WTC11 (cell line): ENCODE measurements at regions not wholly inside any gene's neighbourhood (a gene's known extent, or its start where the extent isn't known, plus 50 kb on each side); places are given as distances from the start of the nearest gene placed in this dataset.

ENCODE experiments used
- ATAC-seq: fragments of 200-7000 bp; cut with Tn5 transposase; 2 replicates; pipeline ENCODE4 v1.10.0; 2021; ENCODE audit warnings: mild to moderate bottlenecking, moderate library complexity
- CTCF ChIA-PET: fragments of 300-600 bp; sonication (Branson Sonifier 250); formaldehyde crosslinking; loops from one replicate; lab custom pipeline; 2021; ENCODE audit warnings: antibody characterized with exemption; lab: Charles Lee
- POLR2A ChIA-PET: fragments of 350-600 bp; sonication (Branson Sonifier 250); formaldehyde crosslinking; loops from one replicate; lab custom pipeline; 2021; ENCODE audit warnings: antibody characterized with exemption; lab: Charles Lee
- DNase-seq: peaks from one replicate; pipeline ENCODE4 v3.0.0; 2021; ENCODE audit warnings: low spot score
- H3K27ac Mint-ChIP-seq: 2 replicates; pipeline ENCODE4 v1.8.0; 2021; ENCODE audit warnings: mixed read lengths
- H3K27me3 Mint-ChIP-seq: 2 replicates; pipeline ENCODE4 v1.8.0; 2021; ENCODE audit warnings: low read depth, mild to moderate bottlenecking, moderate library complexity, mixed read lengths
- H3K36me3 Mint-ChIP-seq: 2 replicates; pipeline ENCODE4 v1.8.0; 2021; ENCODE audit warnings: mixed read lengths
- H3K4me1 Mint-ChIP-seq: 2 replicates; pipeline ENCODE4 v1.8.0; 2022; ENCODE audit warnings: mixed read lengths
- H3K4me3 Mint-ChIP-seq: 2 replicates; pipeline ENCODE4 v1.8.0; 2021; ENCODE audit warnings: mild to moderate bottlenecking, moderate library complexity, mixed read lengths
- H3K9me3 Mint-ChIP-seq: 2 replicates; pipeline ENCODE4 v1.8.0; 2021; ENCODE audit warnings: mixed read lengths
- ATF1 ChIP-seq: sonication (generic); formaldehyde crosslinking; IDR thresholded peaks from 2 replicates; pipeline ENCODE4 v1.8.1; 2023; ENCODE audit warnings: mild to moderate bottlenecking, moderate library complexity, missing genetic modification reagents
- CBFB ChIP-seq: sonication (generic); formaldehyde crosslinking; IDR thresholded peaks from 2 replicates; pipeline ENCODE4 v1.8.1; 2022; ENCODE audit warnings: mild to moderate bottlenecking, low read depth, missing genetic modification reagents
- CREB1 ChIP-seq: sonication (generic); formaldehyde crosslinking; IDR thresholded peaks from 2 replicates; pipeline ENCODE4 v1.8.0; 2023; ENCODE audit warnings: mild to moderate bottlenecking, missing genetic modification reagents
- FOXJ3 ChIP-seq: sonication (generic); formaldehyde crosslinking; IDR thresholded peaks from 2 replicates; pipeline ENCODE4 v1.9.0; 2021; ENCODE audit warnings: missing genetic modification reagents, mild to moderate bottlenecking, borderline replicate concordance
- FOXK1 ChIP-seq: sonication (generic); formaldehyde crosslinking; IDR thresholded peaks from 2 replicates; pipeline ENCODE4 v1.8.0; 2022; ENCODE audit warnings: mild to moderate bottlenecking, moderate library complexity, missing genetic modification reagents
- GABPB1 ChIP-seq: sonication (generic); formaldehyde crosslinking; IDR thresholded peaks from 2 replicates; pipeline ENCODE4 v1.8.1; 2023; ENCODE audit warnings: mild to moderate bottlenecking, missing genetic modification reagents
- GTF2I ChIP-seq: fragments of 250-450 bp; sonication (Bioruptor Pico); conservative IDR thresholded peaks from 2 replicates; pipeline ENCODE4 v1.4.0; 2021; ENCODE audit warnings: mild to moderate bottlenecking
- HMGA2 ChIP-seq: fragments of 250-450 bp; sonication (Bioruptor Pico); IDR thresholded peaks from 2 replicates; pipeline ENCODE4 v1.4.0; 2021; ENCODE audit warnings: mild to moderate bottlenecking, moderate library complexity
- MXD4 ChIP-seq: fragments of 250-450 bp; sonication (Bioruptor Pico); IDR thresholded peaks from 2 replicates; pipeline ENCODE4 v1.8.0; 2021; ENCODE audit warnings: mild to moderate bottlenecking, moderate library complexity, borderline replicate concordance
- NR3C1 ChIP-seq: sonication (generic); formaldehyde crosslinking; conservative IDR thresholded peaks from 2 replicates; pipeline ENCODE4 v1.8.1; 2023; ENCODE audit warnings: low read depth, mild to moderate bottlenecking, missing genetic modification reagents
- OVOL2 ChIP-seq: fragments of 250-450 bp; sonication (Bioruptor Pico); IDR thresholded peaks from 2 replicates; pipeline ENCODE4 v1.9.0; 2021; ENCODE audit warnings: mild to moderate bottlenecking, borderline replicate concordance
- PRRX2 ChIP-seq: fragments of 250-450 bp; sonication (Bioruptor Pico); IDR thresholded peaks from 2 replicates; pipeline ENCODE4 v1.8.0; 2021; ENCODE audit warnings: mild to moderate bottlenecking
- RELA ChIP-seq: sonication (generic); formaldehyde crosslinking; IDR thresholded peaks from 2 replicates; pipeline ENCODE4 v1.8.1; 2022; ENCODE audit warnings: missing genetic modification reagents, mild to moderate bottlenecking, borderline replicate concordance
- SMAD4 ChIP-seq: sonication (generic); formaldehyde crosslinking; IDR thresholded peaks from 2 replicates; pipeline ENCODE4 v1.8.0; 2022; ENCODE audit warnings: mild to moderate bottlenecking, missing genetic modification reagents
- SP1 ChIP-seq: sonication (generic); formaldehyde crosslinking; conservative IDR thresholded peaks from 2 replicates; pipeline ENCODE4 v1.8.1; 2022; ENCODE audit warnings: missing genetic modification reagents
- ZNF121 ChIP-seq: sonication (generic); formaldehyde crosslinking; IDR thresholded peaks from 2 replicates; pipeline ENCODE4 v1.8.0; 2023; ENCODE audit warnings: missing genetic modification reagents
- ZNF219 ChIP-seq: sonication (generic); formaldehyde crosslinking; IDR thresholded peaks from 2 replicates; pipeline ENCODE4 v1.8.0; 2023; ENCODE audit warnings: missing genetic modification reagents, mild to moderate bottlenecking, borderline replicate concordance
- ZNF317 ChIP-seq: sonication (generic); formaldehyde crosslinking; IDR thresholded peaks from 2 replicates; pipeline ENCODE4 v1.8.1; 2023; ENCODE audit warnings: low read depth, mild to moderate bottlenecking, moderate library complexity, missing genetic modification reagents, borderline replicate concordance
- ZNF396 ChIP-seq: fragments of 250-450 bp; sonication (Bioruptor Pico); IDR thresholded peaks from 2 replicates; pipeline ENCODE4 v1.8.0; 2021; ENCODE audit warnings: mild to moderate bottlenecking, moderate library complexity, borderline replicate concordance
- ZNF416 ChIP-seq: fragments of 250-450 bp; sonication (Bioruptor Pico); IDR thresholded peaks from 2 replicates; pipeline ENCODE4 v1.9.0; 2021; ENCODE audit warnings: mild to moderate bottlenecking, inconsistent platforms
- TF ChIP-seq, protein P1 (sequence below): sonication (generic); formaldehyde crosslinking; IDR thresholded peaks from 2 replicates; pipeline ENCODE4 v1.8.1; 2023; ENCODE audit warnings: mild to moderate bottlenecking, missing genetic modification reagents, moderate library complexity
- TF ChIP-seq, protein P2 (sequence below): sonication (generic); formaldehyde crosslinking; IDR thresholded peaks from 2 replicates; pipeline ENCODE4 v1.8.1; 2023; ENCODE audit warnings: mild to moderate bottlenecking, missing genetic modification reagents, moderate library complexity
- TF ChIP-seq, protein P3 (sequence below): sonication (generic); formaldehyde crosslinking; IDR thresholded peaks from 2 replicates; pipeline ENCODE4 v1.8.1; 2022; ENCODE audit warnings: mild to moderate bottlenecking, moderate library complexity, missing genetic modification reagents
- TF ChIP-seq, protein P4 (sequence below): sonication (generic); formaldehyde crosslinking; IDR thresholded peaks from 2 replicates; pipeline ENCODE4 v1.8.0; 2023; ENCODE audit warnings: missing genetic modification reagents
- TF ChIP-seq, protein P5 (sequence below): fragments of 250-450 bp; sonication (Bioruptor Pico); IDR thresholded peaks from 2 replicates; pipeline ENCODE4 v1.9.0; 2021; ENCODE audit warnings: moderate library complexity, mild to moderate bottlenecking, inconsistent platforms, borderline replicate concordance
- TF ChIP-seq, protein P6 (sequence below): sonication (generic); formaldehyde crosslinking; conservative IDR thresholded peaks from 2 replicates; pipeline ENCODE4 v1.8.1; 2023; ENCODE audit warnings: mild to moderate bottlenecking, low read depth, missing genetic modification reagents, moderate library complexity
- TF ChIP-seq, protein P7 (sequence below): sonication (generic); formaldehyde crosslinking; IDR thresholded peaks from 2 replicates; pipeline ENCODE4 v1.8.0; 2022; ENCODE audit warnings: mild to moderate bottlenecking, missing genetic modification reagents
- TF ChIP-seq, protein P8 (sequence below): sonication (generic); formaldehyde crosslinking; IDR thresholded peaks from 2 replicates; pipeline ENCODE4 v1.8.1; 2023; ENCODE audit warnings: mild to moderate bottlenecking, moderate library complexity, missing genetic modification reagents
- TF ChIP-seq, protein P9 (sequence below): sonication (generic); formaldehyde crosslinking; IDR thresholded peaks from 2 replicates; pipeline ENCODE4 v1.8.0; 2022; ENCODE audit warnings: mild to moderate bottlenecking, missing genetic modification reagents

DNA sequence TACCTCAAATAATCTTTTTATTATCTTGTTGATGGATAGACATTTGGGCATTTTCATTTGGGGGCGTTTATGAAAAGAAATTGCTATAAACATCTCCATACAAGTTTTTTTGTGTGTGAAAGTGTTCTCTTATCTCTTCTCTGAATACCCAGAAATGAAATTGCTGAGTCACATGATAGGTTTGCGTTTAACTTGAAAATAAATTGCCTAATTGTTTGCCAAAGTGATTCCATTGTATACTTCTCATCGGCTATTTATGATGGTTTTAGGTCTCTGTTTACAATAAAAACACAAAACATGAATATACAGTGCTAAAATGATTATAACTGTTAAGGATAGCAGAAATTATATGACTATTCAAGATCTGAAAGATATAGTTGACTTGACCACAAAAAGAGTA is 361.7 kb downstream of the TAF11L14 start:
- H3K27me3 Mint-ChIP-seq, result no peaks in the 10 kb centered on the region
- no peak for DNase-seq
- H3K36me3 Mint-ChIP-seq, result no peaks in the 10 kb centered on the region
- TF ChIP-seq FOXJ3 (CRISPR knock-in tag), result no peak
- TF ChIP-seq, protein P1, sequence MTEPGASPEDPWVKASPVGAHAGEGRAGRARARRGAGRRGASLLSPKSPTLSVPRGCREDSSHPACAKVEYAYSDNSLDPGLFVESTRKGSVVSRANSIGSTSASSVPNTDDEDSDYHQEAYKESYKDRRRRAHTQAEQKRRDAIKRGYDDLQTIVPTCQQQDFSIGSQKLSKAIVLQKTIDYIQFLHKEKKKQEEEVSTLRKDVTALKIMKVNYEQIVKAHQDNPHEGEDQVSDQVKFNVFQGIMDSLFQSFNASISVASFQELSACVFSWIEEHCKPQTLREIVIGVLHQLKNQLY (CRISPR knock-in tag), result no peak
- TF ChIP-seq, protein P2, sequence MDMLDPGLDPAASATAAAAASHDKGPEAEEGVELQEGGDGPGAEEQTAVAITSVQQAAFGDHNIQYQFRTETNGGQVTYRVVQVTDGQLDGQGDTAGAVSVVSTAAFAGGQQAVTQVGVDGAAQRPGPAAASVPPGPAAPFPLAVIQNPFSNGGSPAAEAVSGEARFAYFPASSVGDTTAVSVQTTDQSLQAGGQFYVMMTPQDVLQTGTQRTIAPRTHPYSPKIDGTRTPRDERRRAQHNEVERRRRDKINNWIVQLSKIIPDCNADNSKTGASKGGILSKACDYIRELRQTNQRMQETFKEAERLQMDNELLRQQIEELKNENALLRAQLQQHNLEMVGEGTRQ, result no peak
- TF ChIP-seq GABPB1 (CRISPR knock-in tag), result no peak
- TF ChIP-seq GTF2I (CRISPR knock-in tag), result no peak
- no peak for TF ChIP-seq MXD4 (CRISPR knock-in tag)
- TF ChIP-seq, protein P3, sequence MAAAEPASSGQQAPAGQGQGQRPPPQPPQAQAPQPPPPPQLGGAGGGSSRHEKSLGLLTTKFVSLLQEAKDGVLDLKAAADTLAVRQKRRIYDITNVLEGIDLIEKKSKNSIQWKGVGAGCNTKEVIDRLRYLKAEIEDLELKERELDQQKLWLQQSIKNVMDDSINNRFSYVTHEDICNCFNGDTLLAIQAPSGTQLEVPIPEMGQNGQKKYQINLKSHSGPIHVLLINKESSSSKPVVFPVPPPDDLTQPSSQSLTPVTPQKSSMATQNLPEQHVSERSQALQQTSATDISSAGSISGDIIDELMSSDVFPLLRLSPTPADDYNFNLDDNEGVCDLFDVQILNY, result no peak
- TF ChIP-seq SP1 (CRISPR knock-in tag), result no peak
- TF ChIP-seq, protein P4, sequence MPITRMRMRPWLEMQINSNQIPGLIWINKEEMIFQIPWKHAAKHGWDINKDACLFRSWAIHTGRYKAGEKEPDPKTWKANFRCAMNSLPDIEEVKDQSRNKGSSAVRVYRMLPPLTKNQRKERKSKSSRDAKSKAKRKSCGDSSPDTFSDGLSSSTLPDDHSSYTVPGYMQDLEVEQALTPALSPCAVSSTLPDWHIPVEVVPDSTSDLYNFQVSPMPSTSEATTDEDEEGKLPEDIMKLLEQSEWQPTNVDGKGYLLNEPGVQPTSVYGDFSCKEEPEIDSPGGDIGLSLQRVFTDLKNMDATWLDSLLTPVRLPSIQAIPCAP (CRISPR knock-in tag), result no peak
- no peak for TF ChIP-seq HMGA2
- TF ChIP-seq FOXK1 (CRISPR knock-in tag), result no peak
- TF ChIP-seq ZNF317 (CRISPR knock-in tag), result no peak
- TF ChIP-seq, protein P5, sequence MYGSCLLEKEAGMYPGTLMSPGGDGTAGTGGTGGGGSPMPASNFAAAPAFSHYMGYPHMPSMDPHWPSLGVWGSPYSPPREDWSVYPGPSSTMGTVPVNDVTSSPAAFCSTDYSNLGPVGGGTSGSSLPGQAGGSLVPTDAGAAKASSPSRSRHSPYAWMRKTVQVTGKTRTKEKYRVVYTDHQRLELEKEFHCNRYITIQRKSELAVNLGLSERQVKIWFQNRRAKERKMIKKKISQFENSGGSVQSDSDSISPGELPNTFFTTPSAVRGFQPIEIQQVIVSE (CRISPR knock-in tag), result no peak
- no peak for TF ChIP-seq SMAD4
- TF ChIP-seq, protein P6, sequence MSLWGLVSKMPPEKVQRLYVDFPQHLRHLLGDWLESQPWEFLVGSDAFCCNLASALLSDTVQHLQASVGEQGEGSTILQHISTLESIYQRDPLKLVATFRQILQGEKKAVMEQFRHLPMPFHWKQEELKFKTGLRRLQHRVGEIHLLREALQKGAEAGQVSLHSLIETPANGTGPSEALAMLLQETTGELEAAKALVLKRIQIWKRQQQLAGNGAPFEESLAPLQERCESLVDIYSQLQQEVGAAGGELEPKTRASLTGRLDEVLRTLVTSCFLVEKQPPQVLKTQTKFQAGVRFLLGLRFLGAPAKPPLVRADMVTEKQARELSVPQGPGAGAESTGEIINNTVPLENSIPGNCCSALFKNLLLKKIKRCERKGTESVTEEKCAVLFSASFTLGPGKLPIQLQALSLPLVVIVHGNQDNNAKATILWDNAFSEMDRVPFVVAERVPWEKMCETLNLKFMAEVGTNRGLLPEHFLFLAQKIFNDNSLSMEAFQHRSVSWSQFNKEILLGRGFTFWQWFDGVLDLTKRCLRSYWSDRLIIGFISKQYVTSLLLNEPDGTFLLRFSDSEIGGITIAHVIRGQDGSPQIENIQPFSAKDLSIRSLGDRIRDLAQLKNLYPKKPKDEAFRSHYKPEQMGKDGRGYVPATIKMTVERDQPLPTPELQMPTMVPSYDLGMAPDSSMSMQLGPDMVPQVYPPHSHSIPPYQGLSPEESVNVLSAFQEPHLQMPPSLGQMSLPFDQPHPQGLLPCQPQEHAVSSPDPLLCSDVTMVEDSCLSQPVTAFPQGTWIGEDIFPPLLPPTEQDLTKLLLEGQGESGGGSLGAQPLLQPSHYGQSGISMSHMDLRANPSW, result no peak
- no peak for TF ChIP-seq ZNF396 (CRISPR knock-in tag)
- TF ChIP-seq PRRX2 (CRISPR knock-in tag), result no peak
- TF ChIP-seq, protein P7, sequence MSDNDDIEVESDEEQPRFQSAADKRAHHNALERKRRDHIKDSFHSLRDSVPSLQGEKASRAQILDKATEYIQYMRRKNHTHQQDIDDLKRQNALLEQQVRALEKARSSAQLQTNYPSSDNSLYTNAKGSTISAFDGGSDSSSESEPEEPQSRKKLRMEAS (CRISPR knock-in tag), result no peak
- no peaks in the 10 kb centered on the region for H3K9me3 Mint-ChIP-seq
- ATAC-seq, result no peak
- no peak overlapping the region for H3K27ac Mint-ChIP-seq
- POLR2A ChIA-PET, result no interaction called here
- CTCF ChIA-PET, result no interaction called here
- H3K4me1 Mint-ChIP-seq, result no peaks in the 10 kb centered on the region
- H3K4me3 Mint-ChIP-seq, result no peak overlapping the region

DNA sequence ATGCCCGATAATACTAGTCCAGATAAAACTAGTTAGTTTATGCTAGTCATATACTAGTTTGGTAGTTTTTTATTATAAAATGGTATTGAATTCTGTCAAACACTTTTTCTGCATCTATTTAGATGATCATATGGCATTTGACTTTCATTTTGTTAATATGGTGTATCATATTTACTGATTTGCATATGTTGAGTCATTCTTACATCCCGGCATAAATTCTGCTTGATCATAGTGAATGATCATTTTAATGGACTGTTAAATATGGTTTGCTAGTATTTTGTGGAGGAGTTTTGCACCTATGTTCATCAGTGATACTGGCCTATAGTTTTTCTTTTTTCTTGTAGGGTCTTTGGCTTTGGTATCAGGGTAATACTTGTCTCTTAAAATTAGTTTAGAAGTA is 365.6 kb downstream of the TAF11L14 start:
- ChIA-PET CTCF (no interaction called here), POLR2A (no interaction called here)
- no peaks in the 10 kb centered on the region for H3K4me1 Mint-ChIP-seq
- no peak overlapping the region for H3K27ac Mint-ChIP-seq
- ATAC-seq, result no peak
- H3K4me3 Mint-ChIP-seq, result no peak overlapping the region
- H3K9me3 Mint-ChIP-seq, result no peaks in the 10 kb centered on the region
- H3K27me3 Mint-ChIP-seq, result no peaks in the 10 kb centered on the region
- H3K36me3 Mint-ChIP-seq, result no peaks in the 10 kb centered on the region
- DNase-seq, result no peak
- TF ChIP-seq ATF1 (CRISPR knock-in tag) (no peak), ZNF121 (CRISPR knock-in tag) (no peak), HMGA2 (no peak), NR3C1 (CRISPR knock-in tag) (no peak), ZNF219 (CRISPR knock-in tag) (no peak), RELA (CRISPR knock-in tag) (no peak), CBFB (CRISPR knock-in tag) (no peak), OVOL2 (CRISPR knock-in tag) (no peak), CREB1 (CRISPR knock-in tag) (no peak), ZNF416 (CRISPR knock-in tag) (no peak)
- TF ChIP-seq, protein P8, sequence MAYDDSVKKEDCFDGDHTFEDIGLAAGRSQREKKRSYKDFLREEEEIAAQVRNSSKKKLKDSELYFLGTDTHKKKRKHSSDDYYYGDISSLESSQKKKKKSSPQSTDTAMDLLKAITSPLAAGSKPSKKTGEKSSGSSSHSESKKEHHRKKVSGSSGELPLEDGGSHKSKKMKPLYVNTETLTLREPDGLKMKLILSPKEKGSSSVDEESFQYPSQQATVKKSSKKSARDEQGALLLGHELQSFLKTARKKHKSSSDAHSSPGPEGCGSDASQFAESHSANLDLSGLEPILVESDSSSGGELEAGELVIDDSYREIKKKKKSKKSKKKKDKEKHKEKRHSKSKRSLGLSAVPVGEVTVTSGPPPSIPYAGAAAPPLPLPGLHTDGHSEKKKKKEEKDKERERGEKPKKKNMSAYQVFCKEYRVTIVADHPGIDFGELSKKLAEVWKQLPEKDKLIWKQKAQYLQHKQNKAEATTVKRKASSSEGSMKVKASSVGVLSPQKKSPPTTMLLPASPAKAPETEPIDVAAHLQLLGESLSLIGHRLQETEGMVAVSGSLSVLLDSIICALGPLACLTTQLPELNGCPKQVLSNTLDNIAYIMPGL, result no peak
- TF ChIP-seq, protein P9, sequence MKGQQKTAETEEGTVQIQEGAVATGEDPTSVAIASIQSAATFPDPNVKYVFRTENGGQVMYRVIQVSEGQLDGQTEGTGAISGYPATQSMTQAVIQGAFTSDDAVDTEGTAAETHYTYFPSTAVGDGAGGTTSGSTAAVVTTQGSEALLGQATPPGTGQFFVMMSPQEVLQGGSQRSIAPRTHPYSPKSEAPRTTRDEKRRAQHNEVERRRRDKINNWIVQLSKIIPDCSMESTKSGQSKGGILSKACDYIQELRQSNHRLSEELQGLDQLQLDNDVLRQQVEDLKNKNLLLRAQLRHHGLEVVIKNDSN (CRISPR knock-in tag), result no peak
